Large intestine (tissue), 3 donors: ENCODE measurements at regions not wholly inside any gene's neighbourhood (a gene's known extent, or its start where the extent isn't known, plus 50 kb on each side); places are given as distances from the start of the nearest gene placed in this dataset.

ENCODE experiments used
- DNase-seq, 2 donors: peaks; one replicate each; pipeline versions ENCODE4 v3.0.0 to v3.0.0-alpha.2; 2013
- H3K27ac ChIP-seq: one replicate; pipeline ENCODE4 v1.5.1; 2013; ENCODE audit warnings: low read length
- H3K27me3 ChIP-seq: 2 replicates; pipeline ENCODE4 v1.6.1; 2013; ENCODE audit warnings: low read length; ENCODE audit not compliant: control insufficient read depth, insufficient read depth
- H3K36me3 ChIP-seq: 2 replicates; pipeline ENCODE4 v1.6.1; 2013; ENCODE audit warnings: low read length; ENCODE audit not compliant: control insufficient read depth, insufficient read depth
- H3K4me1 ChIP-seq: one replicate; pipeline ENCODE4 v1.6.1; 2013; ENCODE audit warnings: low read length; ENCODE audit not compliant: control insufficient read depth, insufficient read depth
- H3K4me3 ChIP-seq: one replicate; pipeline ENCODE4 v1.5.1; 2013; ENCODE audit warnings: low read length
- H3K9me3 ChIP-seq: one replicate; pipeline ENCODE4 v1.6.1; 2013; ENCODE audit warnings: mild to moderate bottlenecking, low read depth, low read length, moderate library complexity; ENCODE audit not compliant: control insufficient read depth
- WGBS: methylation state at CpG from one replicate; pipeline ENCODE4 v1.1.5; 2013; ENCODE audit warnings: low lambda C conversion rate; ENCODE audit not compliant: insufficient coverage; 5-methylcytosine and 5-hydroxymethylcytosine counted together

GRCh38 chr6:14786455-14786854, 459.4 kb upstream of the JARID2 start:
- Histone ChIP-seq H3K36me3 (no peaks in the 10 kb centered on the region), H3K9me3 (peaks cover 7% of the 10 kb centered on the region), H3K27ac (no peak overlapping the region), H3K27me3 (no peaks in the 10 kb centered on the region), H3K4me1 (peaks cover 5% of the 10 kb centered on the region), H3K4me3 (no peak overlapping the region)
- DNase-seq: no peak
- WGBS: no CpG with 5 or more reads among the region's 3 CpGs

- no peak overlapping the region for H3K4me3 ChIP-seq
- H3K27ac ChIP-seq: no peak overlapping the region
- DNase-seq: no peak
- H3K36me3 ChIP-seq: no peaks in the 10 kb centered on the region
- H3K4me1 ChIP-seq: peaks cover 8% of the 10 kb centered on the region
- WGBS: no CpG with 5 or more reads among the region's 2 CpGs
- peaks cover 7% of the 10 kb centered on the region for H3K9me3 ChIP-seq
- no peaks in the 10 kb centered on the region for H3K27me3 ChIP-seq
These were observed 458.6 kb upstream of the JARID2 start for GRCh38 chr6:14787250-14787649.

- Histone ChIP-seq H3K36me3 (no peaks in the 10 kb centered on the region), H3K4me1 (peaks cover 12% of the 10 kb centered on the region), H3K27ac (no peak overlapping the region), H3K4me3 (no peak overlapping the region), H3K27me3 (no peaks in the 10 kb centered on the region), H3K9me3 (peaks cover 7% of the 10 kb centered on the region)
- no peak for DNase-seq
- WGBS: 100% methylated on average over 1 of the region's 2 CpGs
These were observed 458.2 kb upstream of the JARID2 start for GRCh38 chr6:14787677-14788076.

- Histone ChIP-seq H3K4me1 (peaks cover 9% of the 10 kb centered on the region), H3K27ac (no peak overlapping the region), H3K27me3 (no peaks in the 10 kb centered on the region), H3K36me3 (no peaks in the 10 kb centered on the region), H3K9me3 (no peaks in the 10 kb centered on the region), H3K4me3 (no peak overlapping the region)
- WGBS: 100% methylated on average over 1 of the region's 4 CpGs
- no peak for DNase-seq
These were observed 455.9 kb upstream of the JARID2 start for GRCh38 chr6:14789996-14790395.

GRCh38 chr6:14790976-14791375, 454.9 kb upstream of the JARID2 start:
- no peak for DNase-seq
- WGBS: no CpG with 5 or more reads among the region's 1 CpG

GRCh38 chr6:14791526-14791925, 454.3 kb upstream of the JARID2 start:
- no peaks in the 10 kb centered on the region for H3K27me3 ChIP-seq
- H3K4me3 ChIP-seq: no peak overlapping the region
- H3K27ac ChIP-seq: no peak overlapping the region
- no peaks in the 10 kb centered on the region for H3K36me3 ChIP-seq
- WGBS: no CpG with 5 or more reads among the region's 2 CpGs
- no peak for DNase-seq
- peaks cover 8% of the 10 kb centered on the region for H3K4me1 ChIP-seq
- no peaks in the 10 kb centered on the region for H3K9me3 ChIP-seq

More at GRCh38 chr6:14790976-14791375, 454.9 kb upstream of the JARID2 start:
- H3K27ac ChIP-seq: no peak overlapping the region
- no peak overlapping the region for H3K4me3 ChIP-seq
- no peaks in the 10 kb centered on the region for H3K27me3 ChIP-seq
- no peaks in the 10 kb centered on the region for H3K36me3 ChIP-seq
- peaks cover 8% of the 10 kb centered on the region for H3K4me1 ChIP-seq
- H3K9me3 ChIP-seq: no peaks in the 10 kb centered on the region

- Histone ChIP-seq H3K27me3 (no peaks in the 10 kb centered on the region), H3K4me1 (peaks cover 8% of the 10 kb centered on the region), H3K4me3 (no peak overlapping the region), H3K27ac (no peak overlapping the region), H3K36me3 (no peaks in the 10 kb centered on the region), H3K9me3 (no peaks in the 10 kb centered on the region)
- peak in 1 of 2 donors; percentile 40 for DNase-seq
- 40% methylated on average over 2 of the region's 6 CpGs for WGBS
These were observed 453.5 kb upstream of the JARID2 start for GRCh38 chr6:14792118-14792955.

GRCh38 chr6:14795451-14795850, 450.4 kb upstream of the JARID2 start:
- H3K4me1 ChIP-seq: peaks cover 8% of the 10 kb centered on the region
- H3K27ac ChIP-seq: no peak overlapping the region
- H3K36me3 ChIP-seq: no peaks in the 10 kb centered on the region
- WGBS: 82% methylated on average over 3 of the region's 7 CpGs
- H3K27me3 ChIP-seq: no peaks in the 10 kb centered on the region
- H3K9me3 ChIP-seq: no peaks in the 10 kb centered on the region
- DNase-seq: no peak
- no peak overlapping the region for H3K4me3 ChIP-seq

GRCh38 chr6:14796974-14797762, 448.7 kb upstream of the JARID2 start:
- no peak for DNase-seq
- no peaks in the 10 kb centered on the region for H3K27me3 ChIP-seq
- H3K36me3 ChIP-seq: no peaks in the 10 kb centered on the region
- H3K27ac ChIP-seq: no peak overlapping the region
- H3K9me3 ChIP-seq: no peaks in the 10 kb centered on the region
- peaks cover 6% of the 10 kb centered on the region for H3K4me1 ChIP-seq
- no peak overlapping the region for H3K4me3 ChIP-seq
- 88% methylated on average over 1 of the region's 2 CpGs for WGBS

GRCh38 chr6:14797875-14798593, 447.8 kb upstream of the JARID2 start:
- Histone ChIP-seq H3K9me3 (no peaks in the 10 kb centered on the region), H3K27me3 (no peaks in the 10 kb centered on the region), H3K36me3 (no peaks in the 10 kb centered on the region), H3K4me3 (no peak overlapping the region), H3K4me1 (no peaks in the 10 kb centered on the region), H3K27ac (no peak overlapping the region)
- DNase-seq: no peak
